A549 (cell line): ENCODE measurements at regions not wholly inside any gene's neighbourhood (a gene's known extent, or its start where the extent isn't known, plus 50 kb on each side); places are given as distances from the start of the nearest gene placed in this dataset.

Experiments used
- ATAC-seq, 2 experiments: fragments of 200-7000 bp in 1 of 2; fragments of >200 bp in 1 of 2; cut with Nextera tagmentation in 1 of 2; cut with Tn5 transposase in 1 of 2; 3 replicates each; pipeline versions ENCODE4 v1.8.0 to v1.9.1; 2018 to 2020; ENCODE audit warnings: mild to moderate bottlenecking in 1 of 2, moderate library complexity in 1 of 2
- CTCF ChIA-PET: fragments of 300-600 bp; sonication (Branson Sonifier 250); formaldehyde crosslinking; extraction: SDS; loops from one replicate; lab custom pipeline; 2021; ENCODE audit warnings: antibody characterized with exemption, inconsistent platforms; lab: Yijun Ruan, JAX
- POLR2A ChIA-PET: fragments of 350-600 bp; formaldehyde crosslinking; extraction: SDS; loops from one replicate; lab custom pipeline; 2021; ENCODE audit warnings: antibody characterized with exemption, inconsistent platforms; lab: Yijun Ruan, JAX
- DNase-seq, 2 experiments: peaks; one replicate each; pipeline versions ENCODE4 v3.0.0 to v3.0.0-alpha.2; 2011 to 2016; ENCODE audit warnings: low read depth in 1 of 2, low spot score in 1 of 2
- FAIRE-seq: peaks from 2 replicates; lab custom pipeline; 2011; peaks lifted over from hg19 to GRCh38; lab: Jason Lieb, UNC
- H3K27ac ChIP-seq, 2 experiments: fragments of >200 bp; sonication (Bioruptor Twin); formaldehyde crosslinking; 3 replicates each; pipeline ENCODE4 v1.5.1; 2016 to 2017
- H3K4me1 ChIP-seq: fragments of >200 bp; sonication (Bioruptor Twin); formaldehyde crosslinking; 3 replicates; pipeline ENCODE4 v1.6.1; 2016
- H3K4me2 ChIP-seq: fragments of >200 bp; sonication (Bioruptor Twin); formaldehyde crosslinking; 3 replicates; pipeline ENCODE4 v1.6.1; 2016
- H3K4me3 ChIP-seq: fragments of >200 bp; sonication (Bioruptor Twin); formaldehyde crosslinking; 3 replicates; pipeline ENCODE4 v1.5.1; 2016
- H3K9me3 ChIP-seq: fragments of >200 bp; sonication (Bioruptor Twin); formaldehyde crosslinking; 3 replicates; pipeline ENCODE4 v1.6.1; 2016
- ATOH8 ChIP-seq: fragments of 250-450 bp; sonication (Bioruptor Pico); IDR thresholded peaks from 2 replicates; pipeline ENCODE4 v1.5.0; 2020; ENCODE audit warnings: low read depth, mild to moderate bottlenecking, moderate library complexity
- BHLHE40 ChIP-seq: IDR thresholded peaks from 2 replicates; pipeline ENCODE4 v1.6.1; 2012; ENCODE audit warnings: low read depth, low read length, inconsistent platforms
- CBX8 ChIP-seq: fragments of 200-600 bp; sonication (generic); IDR thresholded peaks from 2 replicates; pipeline ENCODE4 v1.6.1; 2016
- CEBPB ChIP-seq, 2 experiments: fragments of >200 bp in 1 of 2; sonication (Bioruptor Twin) in 1 of 2; formaldehyde crosslinking in 1 of 2; IDR thresholded peaks; 2 replicates each; pipeline ENCODE4 v1.6.1; 2012 to 2016
- E2F6 ChIP-seq: IDR thresholded peaks from 2 replicates; pipeline ENCODE4 v1.6.1; 2012; ENCODE audit warnings: low read depth, borderline replicate concordance
- EHF ChIP-seq: fragments of 250-450 bp; sonication (Bioruptor Pico); IDR thresholded peaks from 2 replicates; pipeline ENCODE4 v1.5.0; 2020; ENCODE audit warnings: mild to moderate bottlenecking
- ELK1 ChIP-seq: fragments of 150-350 bp; IDR thresholded peaks from 2 replicates; pipeline ENCODE4 v1.6.1; 2014; ENCODE audit warnings: low read depth, mild to moderate bottlenecking, low read length
- EP300 ChIP-seq, 2 experiments: fragments of >200 bp; sonication (Bioruptor Twin); formaldehyde crosslinking; IDR thresholded peaks; 2 replicates in 1 of 2; 3 replicates in 1 of 2; pipeline ENCODE4 v1.6.1; 2016 to 2017
- FOXS1 ChIP-seq: fragments of 250-450 bp; sonication (Bioruptor Pico); IDR thresholded peaks from 2 replicates; pipeline ENCODE4 v1.5.0; 2020; ENCODE audit warnings: mild to moderate bottlenecking, moderate library complexity
- GATA3 ChIP-seq: IDR thresholded peaks from 2 replicates; pipeline ENCODE4 v1.6.1; 2012; ENCODE audit warnings: borderline replicate concordance
- HEYL ChIP-seq: fragments of 250-450 bp; sonication (Bioruptor Pico); IDR thresholded peaks from 2 replicates; pipeline ENCODE4 v1.8.0; 2021; ENCODE audit warnings: mild to moderate bottlenecking, moderate library complexity
- HOXB13 ChIP-seq: fragments of 250-450 bp; sonication (Bioruptor Pico); IDR thresholded peaks from 2 replicates; pipeline ENCODE4 v1.5.0; 2020; ENCODE audit warnings: low read depth, mild to moderate bottlenecking, moderate library complexity
- JUNB ChIP-seq: fragments of >200 bp; sonication (Bioruptor Twin); formaldehyde crosslinking; IDR thresholded peaks from 2 replicates; pipeline ENCODE4 v1.6.1; 2016
- KDM5A ChIP-seq: fragments of 200-600 bp; sonication (generic); IDR thresholded peaks from 2 replicates; pipeline ENCODE4 v1.6.1; 2016; ENCODE audit warnings: antibody characterized with exemption, mild to moderate bottlenecking
- MYC ChIP-seq: IDR thresholded peaks from 2 replicates; pipeline ENCODE4 v1.6.1; 2012; ENCODE audit warnings: mild to moderate bottlenecking, inconsistent platforms, low read length, improper control_type of control experiment, borderline replicate concordance
- NFE2L2 ChIP-seq: fragments of 150-350 bp; conservative IDR thresholded peaks from 2 replicates; pipeline ENCODE4 v1.6.1; 2014; ENCODE audit warnings: low read length
- RAD21 ChIP-seq, 2 experiments: fragments of >200 bp in 1 of 2; sonication (Bioruptor Twin) in 1 of 2; formaldehyde crosslinking in 1 of 2; IDR thresholded peaks in 1 of 2; conservative IDR thresholded peaks in 1 of 2; 2 replicates in 1 of 2; 3 replicates in 1 of 2; pipeline ENCODE4 v1.6.1; 2012 to 2018; ENCODE audit warnings: inconsistent platforms in 1 of 2
- RCOR1 ChIP-seq: fragments of 150-350 bp; IDR thresholded peaks from 2 replicates; pipeline ENCODE4 v1.6.1; 2014; ENCODE audit warnings: antibody characterized with exemption, low read length, low read depth
- RFX5 ChIP-seq: fragments of 450-650 bp; IDR thresholded peaks from 2 replicates; pipeline ENCODE4 v1.7.1; 2014; ENCODE audit warnings: antibody characterized with exemption, mild to moderate bottlenecking, moderate library complexity
- SMC3 ChIP-seq: fragments of >200 bp; sonication (Bioruptor Twin); formaldehyde crosslinking; IDR thresholded peaks from 3 replicates; pipeline ENCODE4 v1.6.1; 2018; ENCODE audit warnings: inconsistent platforms
- ZC3H11A ChIP-seq: fragments of 450-650 bp; IDR thresholded peaks from 2 replicates; pipeline ENCODE4 v1.6.1; 2014; ENCODE audit warnings: antibody characterized with exemption, mild to moderate bottlenecking
- ZSCAN20 ChIP-seq: fragments of 250-450 bp; sonication (Bioruptor Pico); IDR thresholded peaks from 2 replicates; pipeline ENCODE4 v1.8.0; 2022; ENCODE audit warnings: mild to moderate bottlenecking, moderate library complexity
- WGBS: methylation state at CpG from one replicate; pipeline ENCODE4 v1.1.6; 2017; ENCODE audit errors: missing lambda C conversion rate; 5-methylcytosine and 5-hydroxymethylcytosine counted together
- TF ChIP-seq, protein P1 (sequence below): IDR thresholded peaks from 2 replicates; pipeline ENCODE4 v1.6.1; 2012
- TF ChIP-seq, protein P2 (sequence below): fragments of 250-450 bp; sonication (Bioruptor Pico); IDR thresholded peaks from 2 replicates; pipeline ENCODE4 v1.5.0; 2021; ENCODE audit warnings: mild to moderate bottlenecking, moderate library complexity, borderline replicate concordance
- TF ChIP-seq, protein P3 (sequence below): fragments of >200 bp; sonication (Bioruptor Twin); formaldehyde crosslinking; IDR thresholded peaks from 3 replicates; pipeline ENCODE4 v1.5.1; 2016

- ChIA-PET CTCF (interaction anchor here (1.0 kb wide), 1 partner anchor 11 kb away, joined by 3 read pairs; no protein-coding TSS in a partner anchor), POLR2A (no interaction called here)
- no peak overlapping the region for H3K4me2 ChIP-seq
- DNase-seq, result no peak
- TF ChIP-seq BHLHE40, result no peak
- no peak overlapping the region for H3K4me3 ChIP-seq
- ATAC-seq, result no peak
- FAIRE-seq, result no peak
- no peak overlapping the region for H3K27ac ChIP-seq
- H3K4me1 ChIP-seq, result no peaks in the 10 kb centered on the region
- WGBS, result 50% methylated on average over 1 of the region's 2 CpGs
- H3K9me3 ChIP-seq, result no peaks in the 10 kb centered on the region
Measured at GRCh38 chr4:59517007-59517406, 1683.1 kb upstream of the ADGRL3 start.

- CTCF ChIA-PET, result interaction anchor here (1.0 kb wide), 1 partner anchor 12 kb away, joined by 3 read pairs; no protein-coding TSS in a partner anchor
- WGBS, result 57% methylated on average over 7 of the region's 22 CpGs
- Histone ChIP-seq H3K4me2 (no peak overlapping the region), H3K27ac (no peak overlapping the region), H3K4me1 (no peaks in the 10 kb centered on the region), H3K9me3 (no peaks in the 10 kb centered on the region), H3K4me3 (no peak overlapping the region)
- FAIRE-seq (no peak), DNase-seq (no peak), ATAC-seq (no peak)
- TF ChIP-seq EP300 (IDR thresholded peaks at IDR 0.05), result no peak
- no peak for TF ChIP-seq SMC3
- no peak for TF ChIP-seq JUNB
- TF ChIP-seq E2F6, result no peak
- TF ChIP-seq RFX5, result no peak
- TF ChIP-seq HOXB13 (CRISPR knock-in tag), result no peak
- no peak for TF ChIP-seq CEBPB (IDR thresholded peaks at IDR 0.05)
- TF ChIP-seq ATOH8 (CRISPR knock-in tag), result no peak
- no peak for TF ChIP-seq NFE2L2
- no peak for TF ChIP-seq ZSCAN20 (CRISPR knock-in tag)
- TF ChIP-seq, protein P1, sequence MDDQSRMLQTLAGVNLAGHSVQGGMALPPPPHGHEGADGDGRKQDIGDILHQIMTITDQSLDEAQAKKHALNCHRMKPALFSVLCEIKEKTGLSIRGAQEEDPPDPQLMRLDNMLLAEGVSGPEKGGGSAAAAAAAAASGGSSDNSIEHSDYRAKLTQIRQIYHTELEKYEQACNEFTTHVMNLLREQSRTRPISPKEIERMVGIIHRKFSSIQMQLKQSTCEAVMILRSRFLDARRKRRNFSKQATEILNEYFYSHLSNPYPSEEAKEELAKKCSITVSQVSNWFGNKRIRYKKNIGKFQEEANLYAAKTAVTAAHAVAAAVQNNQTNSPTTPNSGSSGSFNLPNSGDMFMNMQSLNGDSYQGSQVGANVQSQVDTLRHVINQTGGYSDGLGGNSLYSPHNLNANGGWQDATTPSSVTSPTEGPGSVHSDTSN, result no peak
- no peak for TF ChIP-seq BHLHE40
- no peak for TF ChIP-seq EHF (CRISPR knock-in tag)
- no peak for TF ChIP-seq KDM5A
- POLR2A ChIA-PET, result no interaction called here
Measured at GRCh38 chr4:59518005-59518823, 1681.9 kb upstream of the ADGRL3 start.

GRCh38 chr4:59525885-59526284 lies 1674.2 kb upstream of the ADGRL3 start:
- Histone ChIP-seq H3K4me3 (no peak overlapping the region), H3K27ac (no peak overlapping the region), H3K4me1 (no peaks in the 10 kb centered on the region), H3K4me2 (no peak overlapping the region), H3K9me3 (no peaks in the 10 kb centered on the region)
- FAIRE-seq, result no peak
- DNase-seq, result no peak
- ChIA-PET CTCF (interaction anchor here (0.5 kb wide), 1 partner anchor 67 kb away, joined by 3 read pairs; no protein-coding TSS in a partner anchor), POLR2A (no interaction called here)
- ATAC-seq, result no peak
- no peak for TF ChIP-seq ZC3H11A
- no peak for TF ChIP-seq RCOR1
- no peak for TF ChIP-seq FOXS1 (CRISPR knock-in tag)
- TF ChIP-seq ELK1, result no peak
- no peak for TF ChIP-seq RFX5
- TF ChIP-seq JUNB, result no peak
- no peak for TF ChIP-seq BHLHE40
- TF ChIP-seq CBX8, result no peak
- TF ChIP-seq RAD21 (conservative IDR thresholded peaks at IDR 0.05 in 1 of 2, IDR thresholded peaks at IDR 0.05 in 1 of 2), result no peak
- no peak for TF ChIP-seq GATA3
- TF ChIP-seq HEYL, result no peak
- TF ChIP-seq, protein P2, sequence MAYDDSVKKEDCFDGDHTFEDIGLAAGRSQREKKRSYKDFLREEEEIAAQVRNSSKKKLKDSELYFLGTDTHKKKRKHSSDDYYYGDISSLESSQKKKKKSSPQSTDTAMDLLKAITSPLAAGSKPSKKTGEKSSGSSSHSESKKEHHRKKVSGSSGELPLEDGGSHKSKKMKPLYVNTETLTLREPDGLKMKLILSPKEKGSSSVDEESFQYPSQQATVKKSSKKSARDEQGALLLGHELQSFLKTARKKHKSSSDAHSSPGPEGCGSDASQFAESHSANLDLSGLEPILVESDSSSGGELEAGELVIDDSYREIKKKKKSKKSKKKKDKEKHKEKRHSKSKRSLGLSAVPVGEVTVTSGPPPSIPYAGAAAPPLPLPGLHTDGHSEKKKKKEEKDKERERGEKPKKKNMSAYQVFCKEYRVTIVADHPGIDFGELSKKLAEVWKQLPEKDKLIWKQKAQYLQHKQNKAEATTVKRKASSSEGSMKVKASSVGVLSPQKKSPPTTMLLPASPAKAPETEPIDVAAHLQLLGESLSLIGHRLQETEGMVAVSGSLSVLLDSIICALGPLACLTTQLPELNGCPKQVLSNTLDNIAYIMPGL (CRISPR knock-in tag), result no peak
- no peak for TF ChIP-seq MYC
- TF ChIP-seq NFE2L2, result no peak
- no peak for TF ChIP-seq HOXB13 (CRISPR knock-in tag)
- TF ChIP-seq E2F6, result no peak
- TF ChIP-seq, protein P3, sequence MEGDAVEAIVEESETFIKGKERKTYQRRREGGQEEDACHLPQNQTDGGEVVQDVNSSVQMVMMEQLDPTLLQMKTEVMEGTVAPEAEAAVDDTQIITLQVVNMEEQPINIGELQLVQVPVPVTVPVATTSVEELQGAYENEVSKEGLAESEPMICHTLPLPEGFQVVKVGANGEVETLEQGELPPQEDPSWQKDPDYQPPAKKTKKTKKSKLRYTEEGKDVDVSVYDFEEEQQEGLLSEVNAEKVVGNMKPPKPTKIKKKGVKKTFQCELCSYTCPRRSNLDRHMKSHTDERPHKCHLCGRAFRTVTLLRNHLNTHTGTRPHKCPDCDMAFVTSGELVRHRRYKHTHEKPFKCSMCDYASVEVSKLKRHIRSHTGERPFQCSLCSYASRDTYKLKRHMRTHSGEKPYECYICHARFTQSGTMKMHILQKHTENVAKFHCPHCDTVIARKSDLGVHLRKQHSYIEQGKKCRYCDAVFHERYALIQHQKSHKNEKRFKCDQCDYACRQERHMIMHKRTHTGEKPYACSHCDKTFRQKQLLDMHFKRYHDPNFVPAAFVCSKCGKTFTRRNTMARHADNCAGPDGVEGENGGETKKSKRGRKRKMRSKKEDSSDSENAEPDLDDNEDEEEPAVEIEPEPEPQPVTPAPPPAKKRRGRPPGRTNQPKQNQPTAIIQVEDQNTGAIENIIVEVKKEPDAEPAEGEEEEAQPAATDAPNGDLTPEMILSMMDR, result no peak
